Brain microvascular endothelial cell (primary cell): ENCODE measurements at regions not wholly inside any gene's neighbourhood (a gene's known extent, or its start where the extent isn't known, plus 50 kb on each side); places are given as distances from the start of the nearest gene placed in this dataset.

Source experiments
- DNase-seq: peaks from one replicate; pipeline ENCODE4 v3.0.0-alpha.2; 2020
- H3K27ac ChIP-seq: fragments of 250-450 bp; sonication (Bioruptor Pico); 2 replicates; pipeline ENCODE4 v1.5.1; 2020; ENCODE audit warnings: mild to moderate bottlenecking, moderate library complexity
- H3K27me3 ChIP-seq: fragments of 250-450 bp; sonication (Bioruptor Pico); replicated peaks from 2 replicates; pipeline ENCODE4 v1.5.1; 2020; ENCODE audit warnings: mild to moderate bottlenecking
- H3K36me3 ChIP-seq: fragments of 250-450 bp; sonication (Bioruptor Pico); replicated peaks from 2 replicates; pipeline ENCODE4 v1.5.1; 2020; ENCODE audit warnings: mild to moderate bottlenecking
- H3K4me3 ChIP-seq: 2 replicates; pipeline ENCODE4 v1.5.1; 2011; ENCODE audit warnings: low read depth, mild to moderate bottlenecking, control low read depth, low read length, moderate library complexity
- CTCF ChIP-seq: IDR thresholded peaks from 2 replicates; pipeline ENCODE4 v1.5.1; 2011; ENCODE audit warnings: low read depth, mild to moderate bottlenecking, moderate library complexity, low read length, control low read depth, inconsistent platforms; ENCODE audit errors: missing control alignments
- in situ Hi-C: cut with HindIII; loops from 2 replicates; pipeline ENCODE4 v1.10.0; 2017; ENCODE audit warnings: low sequenced_read_pairs, low pct_ligation_motif_present

GRCh38 chr5:148939676-148940075, 113.3 kb downstream of the ADRB2 start:
- DNase-seq: no peak
- Histone ChIP-seq H3K27ac (no peak overlapping the region), H3K4me3 (no peak overlapping the region), H3K36me3 (no peaks in the 10 kb centered on the region), H3K27me3 (no peaks in the 10 kb centered on the region)
- TF ChIP-seq CTCF: no peak
- in situ Hi-C loops: no loop called here

GRCh38 chr5:148941810-148942209, 115.4 kb downstream of the ADRB2 start:
- no peaks in the 10 kb centered on the region for H3K27me3 ChIP-seq
- no peak for DNase-seq
- no peak overlapping the region for H3K4me3 ChIP-seq
- no peak overlapping the region for H3K27ac ChIP-seq
- in situ Hi-C loops: no loop called here
- H3K36me3 ChIP-seq: no peaks in the 10 kb centered on the region
- no peak for TF ChIP-seq CTCF

- Histone ChIP-seq H3K4me3 (no peak overlapping the region), H3K27ac (no peak overlapping the region), H3K36me3 (no peaks in the 10 kb centered on the region), H3K27me3 (no peaks in the 10 kb centered on the region)
- TF ChIP-seq CTCF: no peak
- no peak for DNase-seq
- in situ Hi-C loops: no loop called here
Measured at GRCh38 chr5:148949841-148950470, 112.9 kb downstream of the SH3TC2 start.

- no peak for TF ChIP-seq CTCF
- in situ Hi-C loops: no loop called here
- Histone ChIP-seq H3K4me3 (no peak overlapping the region), H3K27me3 (no peaks in the 10 kb centered on the region), H3K27ac (no peak overlapping the region), H3K36me3 (no peaks in the 10 kb centered on the region)
- no peak for DNase-seq
Measured at GRCh38 chr5:148950471-148950863, 112.4 kb downstream of the SH3TC2 start.

GRCh38 chr5:148950892-148951291, 112.0 kb downstream of the SH3TC2 start:
- DNase-seq: no peak
- in situ Hi-C loops: no loop called here
- no peak for TF ChIP-seq CTCF
- H3K27me3 ChIP-seq: no peaks in the 10 kb centered on the region
- H3K27ac ChIP-seq: no peak overlapping the region
- no peaks in the 10 kb centered on the region for H3K36me3 ChIP-seq
- no peak overlapping the region for H3K4me3 ChIP-seq

GRCh38 chr5:148951612-148952011, 111.2 kb downstream of the SH3TC2 start:
- Histone ChIP-seq H3K4me3 (no peak overlapping the region), H3K27ac (no peak overlapping the region), H3K36me3 (no peaks in the 10 kb centered on the region), H3K27me3 (no peaks in the 10 kb centered on the region)
- in situ Hi-C loops: no loop called here
- no peak for TF ChIP-seq CTCF
- no peak for DNase-seq
